ENCODE measurements at regions not wholly inside any gene's neighbourhood (a gene's known extent, or its start where the extent isn't known, plus 50 kb on each side); places are given as distances from the start of the nearest gene placed in this dataset.

DNA sequence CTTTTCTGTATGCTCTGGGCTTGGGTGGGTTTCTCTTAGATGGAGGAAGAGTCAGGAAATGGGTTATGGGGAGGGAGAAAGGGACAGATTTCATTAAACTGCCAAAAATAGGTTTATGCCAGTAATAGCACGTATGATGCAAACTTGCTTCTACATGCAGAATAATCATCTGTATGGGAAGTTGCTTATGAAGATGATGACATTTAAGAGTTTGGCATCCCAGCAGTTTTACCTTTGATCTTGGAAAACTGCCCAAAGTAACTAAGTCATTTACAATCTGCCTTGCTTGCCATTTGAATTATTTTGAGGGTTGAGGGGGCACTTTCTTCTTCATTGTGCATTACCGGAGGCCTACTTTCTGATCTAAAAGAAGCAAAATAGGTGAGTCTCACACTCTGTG is 282.9 kb upstream of the ANKRD55 start:
- DNase-seq (ENCODE audit: low spot score) = no peak

- no peak for DNase-seq (ENCODE audit: low spot score)
Observed at GRCh38 chr5:56515011-56515410, 281.9 kb upstream of the ANKRD55 start.

DNA sequence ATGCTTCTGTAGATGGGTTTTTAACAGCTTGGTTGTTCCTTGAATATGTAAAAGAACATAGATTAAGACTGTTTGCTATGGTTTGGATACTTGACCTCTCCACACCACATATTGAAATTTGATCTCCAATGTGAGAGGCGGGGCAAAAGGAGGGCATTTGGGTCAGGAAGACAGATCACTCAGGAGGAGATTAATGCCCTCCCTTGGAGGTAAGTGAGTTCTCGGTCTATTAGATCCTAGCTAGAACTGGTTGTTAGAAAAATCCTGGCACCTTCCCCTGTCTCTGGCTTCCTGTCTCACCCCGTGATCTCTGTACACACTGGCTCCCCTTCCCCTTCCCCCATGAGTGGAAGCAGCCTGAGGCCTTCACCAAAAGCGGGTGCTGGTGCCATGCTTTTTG is 281.1 kb upstream of the ANKRD55 start:
- DNase-seq (ENCODE audit: low spot score) = no peak

GRCh38 chr5:56513141-56513540 is 280.0 kb upstream of the ANKRD55 start:
- DNase-seq (ENCODE audit: low spot score) = no peak

DNA sequence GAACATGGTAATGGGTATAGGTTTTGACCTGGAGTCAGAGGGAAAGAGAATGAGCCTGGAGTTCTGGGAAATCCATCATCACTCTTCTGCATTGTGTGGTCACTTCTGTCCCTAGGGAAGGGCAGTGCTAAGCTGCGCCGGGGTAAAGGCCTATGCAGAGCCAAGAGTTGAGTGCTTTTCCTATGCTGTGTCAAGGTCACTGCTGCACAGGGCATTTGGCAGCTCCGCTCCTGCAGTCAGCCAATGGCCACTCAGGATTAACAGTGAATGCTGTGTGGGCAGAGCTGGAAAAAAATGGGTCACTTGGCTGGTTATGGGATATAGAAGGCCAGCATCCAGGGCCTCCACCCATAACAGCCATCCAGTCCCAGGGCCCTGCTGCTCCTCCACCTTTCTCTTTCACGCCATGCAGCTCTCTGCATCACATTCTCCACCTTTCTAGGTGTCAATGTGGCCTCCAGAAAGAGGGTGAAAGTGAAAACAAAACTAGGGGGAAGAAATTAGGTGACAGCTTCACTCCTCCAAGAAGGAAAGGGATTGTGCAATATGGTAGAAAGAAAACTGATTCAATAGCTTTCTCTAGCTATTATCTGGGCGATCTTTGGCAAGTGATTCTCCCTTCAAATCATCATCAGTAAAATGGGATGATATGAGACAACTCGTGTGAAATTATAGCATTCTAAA is 279.3 kb upstream of the ANKRD55 start:
- no peak for DNase-seq (ENCODE audit: low spot score)

- DNase-seq (ENCODE audit: low spot score) = no peak
Observed at GRCh38 chr5:56511326-56511841, 278.3 kb upstream of the ANKRD55 start.

DNA sequence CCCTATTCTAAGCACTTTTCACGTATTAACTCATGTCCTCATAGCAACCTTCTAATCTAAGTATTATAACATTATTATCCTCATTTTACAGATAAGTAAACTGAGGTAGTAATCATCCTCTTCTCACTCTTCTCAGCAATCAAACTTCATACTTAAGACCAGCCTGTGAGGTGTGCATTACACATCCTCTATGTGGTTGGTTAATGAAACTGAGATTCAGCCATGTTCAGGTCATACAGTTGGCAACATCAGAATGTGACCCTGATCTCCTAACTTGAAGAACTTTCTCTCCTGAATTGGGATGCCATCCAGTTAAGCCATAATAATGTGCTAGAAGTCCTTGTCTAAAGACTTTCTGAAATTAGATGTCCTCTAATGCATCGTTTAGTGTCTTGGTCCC is 275.1 kb upstream of the ANKRD55 start:
- no peak for DNase-seq (ENCODE audit: low spot score)

- peak; percentile 65 for DNase-seq (ENCODE audit: low spot score)
Observed at GRCh38 chr5:56507351-56507930, 274.3 kb upstream of the ANKRD55 start.

DNA sequence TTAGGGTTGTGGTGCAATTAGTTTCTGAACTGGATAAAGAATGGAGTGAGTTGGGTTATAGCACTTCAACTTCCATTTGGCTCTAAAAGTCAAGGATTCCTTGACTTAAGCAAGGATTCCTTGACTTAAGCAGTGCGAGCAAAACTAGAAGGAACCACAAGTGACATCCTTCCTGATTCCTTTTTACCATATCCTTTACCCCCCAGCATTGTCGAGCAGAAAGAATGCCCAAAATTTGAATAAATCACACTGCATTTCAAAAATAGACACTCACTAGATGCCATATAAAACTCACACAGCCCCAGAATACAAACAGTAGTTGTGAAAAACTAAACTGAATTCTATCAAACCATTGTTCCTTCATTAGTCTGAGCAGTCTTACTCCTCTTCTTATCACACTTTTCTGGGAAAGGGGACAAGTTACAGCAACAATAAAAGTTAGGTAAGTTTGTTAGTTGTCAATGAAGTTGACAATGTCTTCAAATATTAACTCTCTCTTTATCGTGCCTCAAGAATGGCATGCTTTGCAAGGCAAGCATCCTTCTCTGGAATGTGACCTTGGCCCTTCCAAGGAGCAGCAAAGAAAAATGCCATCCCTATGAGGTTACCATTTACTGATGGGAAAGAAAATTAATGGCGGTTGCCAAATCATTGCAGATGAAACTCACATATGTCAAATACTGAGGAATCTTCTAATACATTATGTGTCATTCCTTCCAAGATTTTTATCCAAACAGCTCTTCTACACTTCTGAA is 273.3 kb upstream of the ANKRD55 start:
- no peak for DNase-seq (ENCODE audit: low spot score)

GRCh38 chr5:56503929-56504328 is 270.8 kb upstream of the ANKRD55 start:
- DNase-seq (ENCODE audit: low spot score) = no peak

GRCh38 chr5:56501781-56502557 is 268.8 kb upstream of the ANKRD55 start:
- DNase-seq (ENCODE audit: low spot score) = no peak

DNA sequence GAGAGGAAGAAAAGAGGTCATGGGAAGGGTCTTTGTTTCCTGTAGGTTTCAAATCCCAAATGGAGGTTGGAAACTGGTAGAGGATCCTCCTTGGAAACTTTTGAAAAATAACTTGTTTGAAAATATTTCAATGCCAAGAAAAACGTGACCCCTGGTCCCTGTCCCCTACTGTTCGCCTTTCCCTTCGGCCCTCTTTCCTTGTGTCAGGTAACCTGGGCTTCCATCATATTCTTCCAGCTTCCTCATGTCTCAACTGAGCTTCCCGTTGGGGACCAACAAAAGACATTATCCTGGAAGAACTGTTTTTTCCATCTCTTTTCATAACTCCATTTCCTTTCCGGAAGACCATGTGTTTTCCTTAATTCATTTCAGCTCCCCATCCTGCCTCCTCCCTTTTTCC is 266.8 kb upstream of the ANKRD55 start:
- no peak for DNase-seq (ENCODE audit: low spot score)

DNA sequence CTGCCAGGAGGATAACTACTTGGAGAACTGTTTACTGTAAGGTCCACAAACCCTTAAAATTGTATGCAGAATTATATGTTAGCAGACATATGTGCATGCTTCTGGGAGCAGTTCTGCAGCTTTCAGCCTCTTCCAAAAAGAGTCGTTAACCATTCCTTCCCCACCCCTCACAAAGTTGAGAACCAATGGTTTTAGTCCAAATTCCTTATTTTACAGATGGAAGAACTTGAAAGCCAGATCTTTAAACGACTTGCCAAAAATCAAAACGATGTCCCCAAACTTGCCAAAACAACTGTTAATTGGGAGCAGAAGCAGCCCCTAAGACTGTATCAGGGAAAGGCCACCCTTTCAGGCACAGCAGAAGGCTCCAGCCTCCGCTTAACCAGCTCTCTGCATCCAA is 266.4 kb upstream of the ANKRD55 start:
- no peak for DNase-seq (ENCODE audit: low spot score)

- DNase-seq (ENCODE audit: low spot score) = no peak
Observed at GRCh38 chr5:56498759-56499395, 265.7 kb upstream of the ANKRD55 start.

- no peak for DNase-seq (ENCODE audit: low spot score)
Observed at GRCh38 chr5:56496581-56497063, 263.5 kb upstream of the ANKRD55 start.

DNA sequence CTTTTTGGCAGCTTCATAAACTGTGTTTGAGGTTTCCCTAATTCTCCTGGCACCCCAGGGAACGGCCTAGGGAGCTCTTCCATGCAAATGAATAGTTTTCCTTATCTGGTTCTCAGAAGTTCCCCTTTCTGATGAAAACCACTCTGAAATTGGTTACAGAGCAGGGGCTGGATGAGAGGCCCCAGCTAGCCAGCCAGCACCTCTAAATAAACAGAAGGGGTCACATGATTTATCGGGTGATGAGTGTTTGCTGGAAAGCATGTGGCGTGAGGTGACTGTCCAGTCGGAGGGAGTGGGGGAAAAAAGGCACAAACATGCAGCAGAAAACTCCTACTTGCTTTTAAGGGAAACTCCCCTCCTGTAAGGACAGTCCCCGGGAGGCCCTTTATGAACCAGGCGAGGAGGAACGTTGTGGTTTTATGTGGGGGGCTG is 261.2 kb upstream of the ANKRD55 start:
- no peak for DNase-seq (ENCODE audit: low spot score)

DNA sequence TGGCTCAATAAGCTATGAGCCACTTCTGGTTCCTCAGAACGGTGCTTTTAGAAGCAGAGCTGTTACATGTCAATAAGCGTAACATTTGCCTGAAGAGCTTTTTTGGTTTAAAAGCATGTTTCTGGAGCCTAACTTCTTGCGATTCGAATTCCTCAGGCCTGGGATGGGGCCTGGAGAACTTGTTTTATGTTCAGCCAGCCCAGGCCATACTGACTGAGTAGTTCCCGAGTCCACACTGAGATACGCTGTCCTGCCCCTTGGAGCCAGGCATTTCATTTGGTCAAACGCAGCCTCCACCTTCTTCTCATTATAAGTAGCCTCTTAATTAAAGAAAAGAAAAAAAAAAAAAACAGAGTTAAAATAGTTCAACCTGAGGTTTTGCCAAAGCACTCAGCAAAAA is 260.6 kb upstream of the ANKRD55 start:
- DNase-seq (ENCODE audit: low spot score) = no peak

GRCh38 chr5:56493308-56493707 is 260.2 kb upstream of the ANKRD55 start:
- DNase-seq (ENCODE audit: low spot score) = no peak

GRCh38 chr5:56492812-56493211 is 259.7 kb upstream of the ANKRD55 start:
- no peak for DNase-seq (ENCODE audit: low spot score)

DNA sequence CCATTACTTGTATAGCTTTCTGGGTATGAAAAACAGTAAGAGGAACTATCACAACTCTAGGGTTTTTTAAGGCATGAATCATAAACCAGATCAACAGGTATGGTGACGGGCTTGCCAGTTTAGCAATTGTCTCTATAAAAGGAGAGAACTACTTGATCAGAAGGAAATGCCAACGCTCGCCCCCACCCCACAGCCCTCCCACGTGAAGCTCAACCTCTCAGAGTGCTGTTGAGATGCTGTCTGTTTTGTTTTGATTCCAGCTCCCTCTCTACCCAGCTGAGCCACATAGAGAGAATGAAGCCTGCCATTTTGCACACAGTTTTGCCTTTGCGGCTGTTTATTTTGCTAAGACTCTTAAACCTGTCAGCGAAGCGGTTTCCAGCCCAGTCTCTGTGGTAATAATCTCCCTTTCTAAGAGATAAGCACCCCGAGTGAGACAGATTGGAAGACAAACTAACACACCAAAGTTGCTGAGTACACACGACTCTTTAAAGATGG is 257.9 kb upstream of the ANKRD55 start:
- DNase-seq (ENCODE audit: low spot score) = peak; percentile 33

- DNase-seq (ENCODE audit: low spot score) = no peak
Observed at GRCh38 chr5:56489272-56489671, 256.1 kb upstream of the ANKRD55 start.
